ENCODE measurements at regions not wholly inside any gene's neighbourhood (a gene's known extent, or its start where the extent isn't known, plus 50 kb on each side); places are given as distances from the start of the nearest gene placed in this dataset.
"Not testable (repeated sequence)": the region's sequence is repeated elsewhere in the genome, so short reads cannot be mapped to it uniquely, and the experiment has no call there.

GRCh38 chr9:87374023-87374919, 123.4 kb upstream of the DAPK1 start:
- H3K79me2 ChIP-seq (ENCODE audit: control insufficient read depth, insufficient read depth, low read length); H3K9me3 ChIP-seq (ENCODE audit: control insufficient read depth, low read depth, low read length); H3K9me1 ChIP-seq (ENCODE audit: control insufficient read depth, extremely low read depth, insufficient read depth, low read length); H3K9ac ChIP-seq (ENCODE audit: control insufficient read depth, extremely low read depth, insufficient read depth, low read length); H4K20me1 ChIP-seq (ENCODE audit: control insufficient read depth, extremely low read depth, insufficient read depth, low read length); H3K4me3 ChIP-seq (ENCODE audit: control insufficient read depth in 2 of 3, extremely low read depth in 1 of 3, insufficient read depth in 2 of 3, low read depth in 1 of 3, low read length in 3 of 3); H3K36me3 ChIP-seq (ENCODE audit: control insufficient read depth in 2 of 2, extremely low read depth in 1 of 2, insufficient read depth in 2 of 2, low read length in 2 of 2); H3K27me3 ChIP-seq (ENCODE audit: control insufficient read depth, extremely low read depth, insufficient read depth, low read length); dilution Hi-C loops (cut with MboI; ENCODE audit: extremely low pct_ligation_motif_present, low sequenced_read_pairs): not testable (repeated sequence)
- Histone ChIP-seq H3K4me2 (ENCODE audit: control insufficient read depth, extremely low read depth, insufficient read depth, low read depth, low read length) (peak overlapping the region; percentile 51), H3K4me1 (ENCODE audit: control insufficient read depth, extremely low read depth, insufficient read depth, low read length) (peaks cover 22% of the 10 kb centered on the region), H2AFZ (ENCODE audit: control insufficient read depth, low read length) (peak overlapping the region; percentile 10), H3K27ac (ENCODE audit: control insufficient read depth, insufficient read depth, low read length) (peak overlapping the region; percentile 26)
- TF ChIP-seq CTCF (optimal IDR thresholded peaks at IDR 0.05 in 1 of 3, IDR thresholded peaks at IDR 0.05 in 1 of 3, conservative IDR thresholded peaks at IDR 0.05 in 1 of 3; ENCODE audit: extremely low read depth in 1 of 3, insufficient read depth in 2 of 3, low read length in 3 of 3): peak; percentile 16 to 33 (median 25)
- DNase-seq (ENCODE audit: low read depth, low spot score): peak; percentile 76
- peak; percentile 79 for FAIRE-seq

- H3K9me3 ChIP-seq (ENCODE audit: control insufficient read depth, low read depth, low read length): no peaks in the 10 kb centered on the region
- H3K4me1 ChIP-seq (ENCODE audit: control insufficient read depth, extremely low read depth, insufficient read depth, low read length): peaks cover 22% of the 10 kb centered on the region
- no peak overlapping the region for H3K4me2 ChIP-seq (ENCODE audit: control insufficient read depth, extremely low read depth, insufficient read depth, low read depth, low read length)
- H3K9ac ChIP-seq (ENCODE audit: control insufficient read depth, extremely low read depth, insufficient read depth, low read length): no peak overlapping the region
- H3K4me3 ChIP-seq (ENCODE audit: control insufficient read depth in 2 of 3, extremely low read depth in 1 of 3, insufficient read depth in 2 of 3, low read depth in 1 of 3, low read length in 3 of 3): no peak overlapping the region
- no peak overlapping the region for H3K27ac ChIP-seq (ENCODE audit: control insufficient read depth, insufficient read depth, low read length)
- dilution Hi-C loops (cut with MboI; ENCODE audit: extremely low pct_ligation_motif_present, low sequenced_read_pairs): no loop called here
- no peak for TF ChIP-seq EZH2 (IDR thresholded peaks at IDR 0.05; ENCODE audit: low read length)
- no peak for TF ChIP-seq CTCF (optimal IDR thresholded peaks at IDR 0.05 in 1 of 3, IDR thresholded peaks at IDR 0.05 in 1 of 3, conservative IDR thresholded peaks at IDR 0.05 in 1 of 3; ENCODE audit: extremely low read depth in 1 of 3, insufficient read depth in 2 of 3, low read length in 3 of 3)
- H4K20me1 ChIP-seq (ENCODE audit: control insufficient read depth, extremely low read depth, insufficient read depth, low read length): no peaks in the 10 kb centered on the region
- no peaks in the 10 kb centered on the region for H3K79me2 ChIP-seq (ENCODE audit: control insufficient read depth, insufficient read depth, low read length)
- no peak for FAIRE-seq
- no peaks in the 10 kb centered on the region for H3K27me3 ChIP-seq (ENCODE audit: control insufficient read depth, extremely low read depth, insufficient read depth, low read length)
- H3K36me3 ChIP-seq (ENCODE audit: control insufficient read depth in 2 of 2, extremely low read depth in 1 of 2, insufficient read depth in 2 of 2, low read length in 2 of 2): no peaks in the 10 kb centered on the region
- DNase-seq (ENCODE audit: low read depth, low spot score): no peak
- no peak overlapping the region for H2AFZ ChIP-seq (ENCODE audit: control insufficient read depth, low read length)
- no peaks in the 10 kb centered on the region for H3K9me1 ChIP-seq (ENCODE audit: control insufficient read depth, extremely low read depth, insufficient read depth, low read length)
Measured at GRCh38 chr9:87375397-87376073, 122.1 kb upstream of the DAPK1 start.
